OCI-LY7 (cell line): ENCODE measurements at regions not wholly inside any gene's neighbourhood (a gene's known extent, or its start where the extent isn't known, plus 50 kb on each side); places are given as distances from the start of the nearest gene placed in this dataset.

Experiments
- BruUV-seq: library from RNA; stranded (reverse); fragments of 400-500 nt; replicated peaks from 2 replicates; lab custom pipeline; 2021; lab: Mats Ljungman, UMichigan
- CTCF ChIA-PET: fragments of 300-600 bp; sonication (Branson Sonifier 250); formaldehyde crosslinking; loops from one replicate; lab custom pipeline; 2022; ENCODE audit warnings: antibody characterized with exemption; ENCODE audit not compliant: unreplicated experiment; lab: Charles Lee
- POLR2A ChIA-PET: fragments of 300-600 bp; sonication (Branson Sonifier 250); formaldehyde crosslinking; loops from one replicate; lab custom pipeline; 2022; ENCODE audit warnings: antibody characterized with exemption; lab: Charles Lee
- DNase-seq: peaks from one replicate; pipeline ENCODE4 v3.0.0-alpha.2; 2015; ENCODE audit warnings: low spot score
- H2AFZ ChIP-seq: fragments of 200-600 bp; sonication (generic), shearing (Covaris generic); 2 replicates; pipeline ENCODE4 v1.6.1; 2014; ENCODE audit warnings: mild to moderate bottlenecking, antibody characterized with exemption, low read length, moderate library complexity
- H3K27ac ChIP-seq: fragments of 200-600 bp; sonication (generic); 2 replicates; pipeline ENCODE4 v1.5.1; 2014; ENCODE audit warnings: mixed run types, low read depth, mild to moderate bottlenecking, moderate library complexity, low read length, inconsistent platforms; ENCODE audit not compliant: poor library complexity, severe bottlenecking
- H3K36me3 ChIP-seq: fragments of 200-600 bp; sonication (generic); 2 replicates; pipeline ENCODE4 v1.6.1; 2014; ENCODE audit warnings: mild to moderate bottlenecking, antibody characterized with exemption, low read length, moderate library complexity, mixed read lengths; ENCODE audit not compliant: insufficient read depth
- H3K4me1 ChIP-seq: fragments of 200-600 bp; sonication (generic); 2 replicates; pipeline ENCODE4 v1.5.1; 2014; ENCODE audit warnings: mild to moderate bottlenecking, low read length; ENCODE audit not compliant: insufficient read depth, poor library complexity, severe bottlenecking
- H3K4me2 ChIP-seq: fragments of 200-600 bp; sonication (generic); 2 replicates; pipeline ENCODE4 v1.6.1; 2014; ENCODE audit warnings: mild to moderate bottlenecking, low read length
- H3K4me3 ChIP-seq: fragments of 200-600 bp; sonication (generic); 2 replicates; pipeline ENCODE4 v1.5.1; 2014; ENCODE audit warnings: mild to moderate bottlenecking, low read depth, low read length; ENCODE audit not compliant: poor library complexity, severe bottlenecking
- H3K79me2 ChIP-seq: fragments of 200-600 bp; sonication (generic); 2 replicates; pipeline ENCODE4 v1.6.1; 2016; ENCODE audit warnings: low read depth, mild to moderate bottlenecking, low read length, moderate library complexity, mixed read lengths; ENCODE audit not compliant: insufficient read depth
- H3K9me2 ChIP-seq: fragments of 200-600 bp; sonication (generic); 2 replicates; pipeline ENCODE4 v1.6.1; 2016; ENCODE audit warnings: mild to moderate bottlenecking, low read length, mixed read lengths; ENCODE audit not compliant: insufficient read depth
- H3K9me3 ChIP-seq: fragments of 200-600 bp; sonication (generic); 2 replicates; pipeline ENCODE4 v1.6.1; 2014; ENCODE audit warnings: mild to moderate bottlenecking, mixed run types, low read length, mixed read lengths
- H4K20me1 ChIP-seq: fragments of 200-600 bp; sonication (generic); 2 replicates; pipeline ENCODE4 v1.6.1; 2014; ENCODE audit warnings: mild to moderate bottlenecking, antibody characterized with exemption, low read length, moderate library complexity, mixed read lengths; ENCODE audit not compliant: insufficient read depth
- EZH2phosphoT487 ChIP-seq: fragments of 200-600 bp; sonication (generic); IDR thresholded peaks from 2 replicates; pipeline ENCODE4 v1.6.1; 2018; ENCODE audit warnings: low read depth, borderline replicate concordance, mild to moderate bottlenecking, mixed run types, antibody characterized with exemption, low read length, moderate library complexity, mixed read lengths
- intact Hi-C: fragments of 100-400 bp; cut with micrococcal nuclease; formaldehyde crosslinking; loops from one replicate; pipeline ENCODE4 v1.10.0; 2022; ENCODE audit not compliant: unreplicated experiment
- TF ChIP-seq, protein P1 (sequence below): fragments of 200-600 bp; sonication (generic); conservative IDR thresholded peaks from 2 replicates; pipeline ENCODE4 v1.5.1; 2014; ENCODE audit warnings: mild to moderate bottlenecking, antibody characterized with exemption, low read length, moderate library complexity, mixed read lengths

DNA sequence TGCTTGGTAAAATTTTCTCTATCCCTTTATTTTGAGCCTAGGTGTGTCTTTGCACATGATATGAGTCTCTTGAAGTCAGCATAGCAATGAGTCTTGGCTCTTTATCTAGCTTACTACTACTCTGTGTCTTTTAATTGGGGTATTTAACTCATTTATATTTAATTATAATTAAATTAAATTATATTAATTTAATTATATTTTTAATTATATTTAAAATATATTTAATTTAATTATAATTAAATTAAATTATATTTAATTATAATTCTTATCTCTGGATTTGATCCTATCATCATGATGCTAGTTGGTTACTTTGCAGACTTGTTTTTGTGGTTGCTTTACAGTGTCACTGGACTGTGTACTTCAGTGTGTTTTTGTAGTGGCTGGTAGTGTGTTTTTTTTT, 201.2 kb upstream of the ITM2A start:
- no peaks in the 10 kb centered on the region for H4K20me1 ChIP-seq
- H3K27ac ChIP-seq, result no peak overlapping the region
- ChIA-PET POLR2A (no interaction called here), CTCF (no interaction called here)
- H3K4me2 ChIP-seq, result no peak overlapping the region
- TF ChIP-seq, protein P1, sequence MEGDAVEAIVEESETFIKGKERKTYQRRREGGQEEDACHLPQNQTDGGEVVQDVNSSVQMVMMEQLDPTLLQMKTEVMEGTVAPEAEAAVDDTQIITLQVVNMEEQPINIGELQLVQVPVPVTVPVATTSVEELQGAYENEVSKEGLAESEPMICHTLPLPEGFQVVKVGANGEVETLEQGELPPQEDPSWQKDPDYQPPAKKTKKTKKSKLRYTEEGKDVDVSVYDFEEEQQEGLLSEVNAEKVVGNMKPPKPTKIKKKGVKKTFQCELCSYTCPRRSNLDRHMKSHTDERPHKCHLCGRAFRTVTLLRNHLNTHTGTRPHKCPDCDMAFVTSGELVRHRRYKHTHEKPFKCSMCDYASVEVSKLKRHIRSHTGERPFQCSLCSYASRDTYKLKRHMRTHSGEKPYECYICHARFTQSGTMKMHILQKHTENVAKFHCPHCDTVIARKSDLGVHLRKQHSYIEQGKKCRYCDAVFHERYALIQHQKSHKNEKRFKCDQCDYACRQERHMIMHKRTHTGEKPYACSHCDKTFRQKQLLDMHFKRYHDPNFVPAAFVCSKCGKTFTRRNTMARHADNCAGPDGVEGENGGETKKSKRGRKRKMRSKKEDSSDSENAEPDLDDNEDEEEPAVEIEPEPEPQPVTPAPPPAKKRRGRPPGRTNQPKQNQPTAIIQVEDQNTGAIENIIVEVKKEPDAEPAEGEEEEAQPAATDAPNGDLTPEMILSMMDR, result no peak
- TF ChIP-seq EZH2phosphoT487, result no peak
- no TSS peak for BruUV-seq
- H3K4me1 ChIP-seq, result no peaks in the 10 kb centered on the region
- no peaks in the 10 kb centered on the region for H3K9me2 ChIP-seq
- H3K9me3 ChIP-seq, result no peaks in the 10 kb centered on the region
- DNase-seq, result no peak
- intact Hi-C loops, result no loop called here
- H3K79me2 ChIP-seq, result no peaks in the 10 kb centered on the region
- no peak overlapping the region for H2AFZ ChIP-seq
- no peaks in the 10 kb centered on the region for H3K36me3 ChIP-seq
- H3K4me3 ChIP-seq, result no peak overlapping the region

DNA sequence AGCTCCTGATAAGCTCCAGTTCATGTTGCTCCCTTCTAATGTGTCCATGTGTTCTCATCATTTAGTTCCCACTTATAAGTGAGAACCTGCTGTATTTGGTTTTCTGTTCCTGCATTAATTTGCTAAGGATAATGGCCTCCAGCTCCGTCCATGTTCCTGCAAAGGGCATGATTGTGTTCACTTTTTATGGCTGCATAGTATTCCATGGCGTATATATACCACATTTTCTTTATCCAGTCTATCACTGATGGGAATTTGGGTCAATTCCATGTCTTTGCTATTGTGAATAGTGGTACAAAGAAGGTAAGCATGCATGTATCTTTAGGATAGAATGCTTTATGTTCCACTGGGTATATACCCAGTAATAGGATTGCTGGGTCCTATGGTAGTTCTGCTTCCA, 197.2 kb upstream of the ITM2A start:
- TF ChIP-seq, protein P1, result no peak
- TF ChIP-seq EZH2phosphoT487, result no peak
- Histone ChIP-seq H3K9me3 (no peaks in the 10 kb centered on the region), H3K36me3 (no peaks in the 10 kb centered on the region), H3K79me2 (no peaks in the 10 kb centered on the region), H3K27ac (no peak overlapping the region), H3K4me1 (no peaks in the 10 kb centered on the region), H2AFZ (no peak overlapping the region), H3K9me2 (no peaks in the 10 kb centered on the region), H3K4me3 (no peak overlapping the region), H4K20me1 (no peaks in the 10 kb centered on the region), H3K4me2 (no peak overlapping the region)
- BruUV-seq, result no TSS peak
- POLR2A ChIA-PET, result no interaction called here
- intact Hi-C loops, result no loop called here
- no peak for DNase-seq
- CTCF ChIA-PET, result no interaction called here

DNA sequence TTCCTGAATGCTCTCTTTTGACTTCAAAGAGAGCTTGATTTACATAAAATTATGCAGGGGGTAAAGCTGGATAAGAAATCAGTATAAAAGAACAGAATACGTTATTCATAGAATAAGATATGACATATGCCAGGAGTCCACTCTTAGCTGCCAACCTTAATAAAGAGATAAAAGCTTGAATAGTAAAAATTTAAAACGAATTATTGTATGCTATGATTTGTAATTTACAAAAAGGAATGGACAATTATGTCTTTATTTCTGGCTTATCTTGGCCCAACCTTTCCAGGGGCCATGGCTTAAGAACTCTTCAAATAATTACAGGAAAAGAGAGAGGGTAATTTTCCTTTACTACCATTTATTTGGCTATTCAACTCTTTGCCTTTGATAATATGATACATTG, 192.2 kb upstream of the ITM2A start:
- TF ChIP-seq, protein P1, result no peak
- TF ChIP-seq EZH2phosphoT487, result no peak
- CTCF ChIA-PET, result no interaction called here

More for the DNA sequence above, 192.2 kb upstream of the ITM2A start:
- H3K4me1 ChIP-seq, result no peaks in the 10 kb centered on the region
- no peak overlapping the region for H3K4me3 ChIP-seq
- intact Hi-C loops, result no loop called here
- POLR2A ChIA-PET, result no interaction called here
- no peaks in the 10 kb centered on the region for H3K9me3 ChIP-seq
- no TSS peak for BruUV-seq
- H3K9me2 ChIP-seq, result no peaks in the 10 kb centered on the region
- H3K4me2 ChIP-seq, result no peak overlapping the region
- no peak overlapping the region for H3K27ac ChIP-seq
- DNase-seq, result no peak
- no peaks in the 10 kb centered on the region for H3K36me3 ChIP-seq
- H4K20me1 ChIP-seq, result no peaks in the 10 kb centered on the region
- H2AFZ ChIP-seq, result no peak overlapping the region
- H3K79me2 ChIP-seq, result no peaks in the 10 kb centered on the region
